Left ventricle myocardium inferior (tissue), 1 donor: ENCODE measurements at regions not wholly inside any gene's neighbourhood (a gene's known extent, or its start where the extent isn't known, plus 50 kb on each side); places are given as distances from the start of the nearest gene placed in this dataset.
"Not testable (repeated sequence)": the region's sequence is repeated elsewhere in the genome, so short reads cannot be mapped to it uniquely, and the experiment has no call there.

Experiments
- DNase-seq: peaks from one replicate; pipeline ENCODE4 v3.0.0-alpha.2; 2020
- H3K27ac ChIP-seq: fragments of 200-600 bp; replicated peaks from 2 replicates; pipeline ENCODE4 v1.8.0; 2021
- H3K27me3 ChIP-seq: fragments of 200-600 bp; 2 replicates; pipeline ENCODE4 v1.8.0; 2021; ENCODE audit warnings: low read depth
- H3K36me3 ChIP-seq: fragments of 200-600 bp; 2 replicates; pipeline ENCODE4 v1.8.0; 2021
- H3K4me1 ChIP-seq: fragments of 200-600 bp; 2 replicates; pipeline ENCODE4 v1.8.0; 2021
- H3K4me3 ChIP-seq: fragments of 200-600 bp; 2 replicates; pipeline ENCODE4 v1.8.0; 2021; ENCODE audit warnings: mild to moderate bottlenecking, moderate library complexity
- H3K9me3 ChIP-seq: fragments of 200-600 bp; replicated peaks from 2 replicates; pipeline ENCODE4 v1.8.0; 2021
- intact Hi-C: fragments of 100-400 bp; cut with micrococcal nuclease; formaldehyde crosslinking; loops from one replicate; pipeline ENCODE4 v1.11.0; 2022
- TF ChIP-seq, protein P1 (sequence below): fragments of 200-600 bp; IDR thresholded peaks from 2 replicates; pipeline ENCODE4 v1.8.0; 2021; ENCODE audit warnings: antibody characterized with exemption, mild to moderate bottlenecking, borderline replicate concordance
- donor health status: DM: no; HTN: yes; CAD: no; lungs with severe emphysema.

- no peak overlapping the region for H3K4me3 ChIP-seq
- H3K4me1 ChIP-seq: no peaks in the 10 kb centered on the region
- no peak for DNase-seq
- H3K27ac ChIP-seq: no peak overlapping the region
- H3K9me3 ChIP-seq: peaks cover 38% of the 10 kb centered on the region
- TF ChIP-seq, protein P1, sequence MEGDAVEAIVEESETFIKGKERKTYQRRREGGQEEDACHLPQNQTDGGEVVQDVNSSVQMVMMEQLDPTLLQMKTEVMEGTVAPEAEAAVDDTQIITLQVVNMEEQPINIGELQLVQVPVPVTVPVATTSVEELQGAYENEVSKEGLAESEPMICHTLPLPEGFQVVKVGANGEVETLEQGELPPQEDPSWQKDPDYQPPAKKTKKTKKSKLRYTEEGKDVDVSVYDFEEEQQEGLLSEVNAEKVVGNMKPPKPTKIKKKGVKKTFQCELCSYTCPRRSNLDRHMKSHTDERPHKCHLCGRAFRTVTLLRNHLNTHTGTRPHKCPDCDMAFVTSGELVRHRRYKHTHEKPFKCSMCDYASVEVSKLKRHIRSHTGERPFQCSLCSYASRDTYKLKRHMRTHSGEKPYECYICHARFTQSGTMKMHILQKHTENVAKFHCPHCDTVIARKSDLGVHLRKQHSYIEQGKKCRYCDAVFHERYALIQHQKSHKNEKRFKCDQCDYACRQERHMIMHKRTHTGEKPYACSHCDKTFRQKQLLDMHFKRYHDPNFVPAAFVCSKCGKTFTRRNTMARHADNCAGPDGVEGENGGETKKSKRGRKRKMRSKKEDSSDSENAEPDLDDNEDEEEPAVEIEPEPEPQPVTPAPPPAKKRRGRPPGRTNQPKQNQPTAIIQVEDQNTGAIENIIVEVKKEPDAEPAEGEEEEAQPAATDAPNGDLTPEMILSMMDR: no peak
- H3K27me3 ChIP-seq: no peaks in the 10 kb centered on the region
- intact Hi-C loops: no loop called here
- H3K36me3 ChIP-seq: no peaks in the 10 kb centered on the region
These were observed 214.4 kb upstream of the SLC39A10 start for GRCh38 chr2:195442458-195443175.

- H3K9me3 ChIP-seq: peaks cover 38% of the 10 kb centered on the region
- no peaks in the 10 kb centered on the region for H3K27me3 ChIP-seq
- H3K27ac ChIP-seq: no peak overlapping the region
- TF ChIP-seq, protein P1: no peak
- H3K4me3 ChIP-seq: no peak overlapping the region
- DNase-seq: no peak
- no peaks in the 10 kb centered on the region for H3K4me1 ChIP-seq
- intact Hi-C loops: no loop called here
- no peaks in the 10 kb centered on the region for H3K36me3 ChIP-seq
These were observed 218.3 kb upstream of the SLC39A10 start for GRCh38 chr2:195438692-195439091.

- Histone ChIP-seq H3K4me3 (no peak overlapping the region), H3K27me3 (no peaks in the 10 kb centered on the region), H3K9me3 (peaks cover 26% of the 10 kb centered on the region), H3K4me1 (no peaks in the 10 kb centered on the region), H3K36me3 (no peaks in the 10 kb centered on the region), H3K27ac (no peak overlapping the region)
- intact Hi-C loops: no loop called here
- TF ChIP-seq, protein P1: no peak
- DNase-seq: no peak
These were observed 219.5 kb upstream of the SLC39A10 start for GRCh38 chr2:195437521-195437920.

GRCh38 chr2:195434346-195434745 is 222.7 kb upstream of the SLC39A10 start:
- DNase-seq: no peak
- Histone ChIP-seq H3K27ac (no peak overlapping the region), H3K4me1 (no peaks in the 10 kb centered on the region), H3K27me3 (no peaks in the 10 kb centered on the region), H3K36me3 (no peaks in the 10 kb centered on the region), H3K9me3 (no peaks in the 10 kb centered on the region), H3K4me3 (no peak overlapping the region)
- intact Hi-C loops: no loop called here
- TF ChIP-seq, protein P1: no peak

DNA sequence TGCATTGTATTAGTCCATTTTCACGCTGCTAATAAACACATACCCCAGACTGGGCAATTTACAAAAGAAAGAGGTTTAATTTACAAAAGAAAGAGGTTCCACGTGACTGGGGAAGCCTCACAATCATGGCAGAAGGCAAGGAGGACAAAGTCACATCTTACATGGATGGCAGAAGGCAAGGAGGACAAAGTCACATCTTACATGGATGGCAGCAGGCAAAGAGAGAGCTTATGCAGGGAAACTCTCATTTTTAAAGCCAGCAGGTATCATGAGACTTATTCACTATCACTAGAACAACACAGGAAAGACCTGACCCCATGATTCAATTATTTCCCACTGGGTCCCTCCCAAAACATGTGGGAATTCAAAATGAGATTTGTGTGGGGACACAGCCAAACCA is 223.3 kb upstream of the SLC39A10 start:
- H3K4me1 ChIP-seq, intact Hi-C loops, DNase-seq, H3K4me3 ChIP-seq, H3K9me3 ChIP-seq, H3K27ac ChIP-seq, H3K27me3 ChIP-seq, H3K36me3 ChIP-seq: not testable (repeated sequence)

- Histone ChIP-seq H3K4me3 (no peak overlapping the region), H3K27me3 (no peaks in the 10 kb centered on the region), H3K4me1 (no peaks in the 10 kb centered on the region), H3K9me3 (no peaks in the 10 kb centered on the region), H3K36me3 (no peaks in the 10 kb centered on the region), H3K27ac (no peak overlapping the region)
- no peak for DNase-seq
- intact Hi-C loops: no loop called here
- TF ChIP-seq, protein P1: no peak
These were observed 228.4 kb upstream of the SLC39A10 start for GRCh38 chr2:195428673-195429072.
